Neural cell (in vitro differentiated cells): ENCODE measurements at regions not wholly inside any gene's neighbourhood (a gene's known extent, or its start where the extent isn't known, plus 50 kb on each side); places are given as distances from the start of the nearest gene placed in this dataset.

Source experiments
- H2AFZ ChIP-seq: fragments of 200-600, 300-800 bp; sonication (generic), shearing (Covaris generic); 2 replicates; pipeline ENCODE4 v1.6.0; 2014; ENCODE audit warnings: low read depth, mild to moderate bottlenecking, antibody characterized with exemption, low read length, moderate library complexity
- H3F3A ChIP-seq: fragments of 200-600 bp; shearing (Covaris generic); 2 replicates; pipeline ENCODE4 v1.6.1; 2016; ENCODE audit warnings: mild to moderate bottlenecking, moderate library complexity, mixed read lengths, antibody characterized with exemption, low read length; ENCODE audit not compliant: insufficient read depth, poor library complexity, severe bottlenecking
- H3K27ac ChIP-seq: fragments of 200-600, 300-800 bp; sonication (generic), shearing (Covaris generic); 2 replicates; pipeline ENCODE4 v1.5.1; 2014; ENCODE audit warnings: mild to moderate bottlenecking, low read length, moderate library complexity
- H3K27me3 ChIP-seq: fragments of 300-800, 200-600 bp; sonication (generic), shearing (Covaris generic); 2 replicates; pipeline ENCODE4 v1.6.0; 2014; ENCODE audit warnings: mild to moderate bottlenecking, low read depth, low read length, moderate library complexity; ENCODE audit not compliant: insufficient read depth
- H3K36me3 ChIP-seq: fragments of 300-800, 200-600 bp; sonication (generic), shearing (Covaris generic); 2 replicates; pipeline ENCODE4 v1.5.1; 2014; ENCODE audit warnings: mild to moderate bottlenecking, antibody characterized with exemption, low read length, moderate library complexity; ENCODE audit not compliant: insufficient read depth
- H3K4me2 ChIP-seq: fragments of 300-800, 200-600 bp; sonication (generic), shearing (Covaris generic); 2 replicates; pipeline ENCODE4 v1.6.0; 2014; ENCODE audit warnings: mild to moderate bottlenecking, low read length
- H3K4me3 ChIP-seq: fragments of 300-800, 200-600 bp; sonication (generic), shearing (Covaris generic); 2 replicates; pipeline ENCODE4 v1.5.1; 2014; ENCODE audit warnings: mild to moderate bottlenecking, low read length, moderate library complexity
- H3K79me2 ChIP-seq: fragments of 200-600 bp; shearing (Covaris generic); replicated peaks from 2 replicates; pipeline ENCODE4 v1.6.0; 2014; ENCODE audit warnings: mild to moderate bottlenecking, low read length, moderate library complexity; ENCODE audit not compliant: insufficient read depth
- H3K9ac ChIP-seq: fragments of 300-800, 200-600 bp; sonication (generic), shearing (Covaris generic); 2 replicates; pipeline ENCODE4 v1.6.1; 2016; ENCODE audit warnings: mild to moderate bottlenecking, low read length, mixed read lengths
- H3K9me2 ChIP-seq: fragments of 200-600 bp; shearing (Covaris generic); 2 replicates; pipeline ENCODE4 v1.6.1; 2016; ENCODE audit warnings: mild to moderate bottlenecking, low read length, mixed read lengths; ENCODE audit not compliant: insufficient read depth
- H3K9me3 ChIP-seq: fragments of 200-600, 300-800 bp; sonication (generic), shearing (Covaris generic); 2 replicates; pipeline ENCODE4 v1.6.1; 2016; ENCODE audit warnings: mild to moderate bottlenecking, mixed run types, low read length, moderate library complexity, mixed read lengths
- H4K20me1 ChIP-seq: fragments of 200-600 bp; shearing (Covaris generic); 2 replicates; pipeline ENCODE4 v1.6.1; 2016; ENCODE audit warnings: mild to moderate bottlenecking, mixed run types; ENCODE audit not compliant: insufficient read depth
- EP300 ChIP-seq: fragments of 450-650 bp; conservative IDR thresholded peaks from 2 replicates; pipeline ENCODE4 v1.6.1; 2014; ENCODE audit warnings: antibody characterized with exemption, mild to moderate bottlenecking, moderate library complexity; ENCODE audit not compliant: poor library complexity, severe bottlenecking
- EZH2 ChIP-seq: fragments of 200-600, 300-800 bp; shearing (Covaris generic), sonication (generic); IDR thresholded peaks from 2 replicates; pipeline ENCODE4 v1.6.1; 2014; ENCODE audit warnings: antibody characterized with exemption, low read length, borderline replicate concordance, mild to moderate bottlenecking; ENCODE audit not compliant: insufficient read depth, poor library complexity, severe bottlenecking
- MXI1 ChIP-seq: fragments of 450-650 bp; conservative IDR thresholded peaks from 2 replicates; pipeline ENCODE4 v1.6.1; 2014; ENCODE audit warnings: antibody characterized with exemption, mild to moderate bottlenecking; ENCODE audit not compliant: poor library complexity, severe bottlenecking
- POLR2AphosphoS5 ChIP-seq: IDR thresholded peaks from 2 replicates; pipeline ENCODE4 v1.6.1; 2012
- RAD21 ChIP-seq: fragments of 450-650 bp; conservative IDR thresholded peaks from 2 replicates; pipeline ENCODE4 v1.6.1; 2014; ENCODE audit warnings: antibody characterized with exemption, mild to moderate bottlenecking, moderate library complexity
- SMC3 ChIP-seq: fragments of 450-650 bp; conservative IDR thresholded peaks from 2 replicates; pipeline ENCODE4 v1.6.1; 2014; ENCODE audit warnings: antibody characterized with exemption, mild to moderate bottlenecking, moderate library complexity; ENCODE audit not compliant: poor library complexity
- TAF1 ChIP-seq: IDR thresholded peaks from 2 replicates; pipeline ENCODE4 v1.6.1; 2012; ENCODE audit warnings: low read depth
- TF ChIP-seq, protein P1 (sequence below): fragments of 450-650 bp; IDR thresholded peaks from 2 replicates; pipeline ENCODE4 v1.5.1; 2014; ENCODE audit warnings: antibody characterized with exemption, mild to moderate bottlenecking, moderate library complexity; ENCODE audit not compliant: poor library complexity, severe bottlenecking
- TF ChIP-seq, protein P2 (sequence below): IDR thresholded peaks from 2 replicates; pipeline ENCODE4 v1.6.1; 2012; ENCODE audit warnings: borderline replicate concordance

GRCh38 chr3:117135207-117135606 lies 425.6 kb downstream of the TUSC7 start:
- peak overlapping the region; percentile 75 for H3K27ac ChIP-seq
- H3K27me3 ChIP-seq = no peaks in the 10 kb centered on the region
- H4K20me1 ChIP-seq = no peaks in the 10 kb centered on the region
- H3K9me3 ChIP-seq = no peaks in the 10 kb centered on the region
- H3F3A ChIP-seq = no peaks in the 10 kb centered on the region
- peak overlapping the region; percentile 6 for H3K9ac ChIP-seq
- H3K79me2 ChIP-seq = no peaks in the 10 kb centered on the region
- no peaks in the 10 kb centered on the region for H3K9me2 ChIP-seq
- H3K4me2 ChIP-seq = peak overlapping the region; percentile 2
- no peak overlapping the region for H2AFZ ChIP-seq
- TF ChIP-seq EP300 = no peak
- TF ChIP-seq RAD21 = no peak
- TF ChIP-seq, protein P1, sequence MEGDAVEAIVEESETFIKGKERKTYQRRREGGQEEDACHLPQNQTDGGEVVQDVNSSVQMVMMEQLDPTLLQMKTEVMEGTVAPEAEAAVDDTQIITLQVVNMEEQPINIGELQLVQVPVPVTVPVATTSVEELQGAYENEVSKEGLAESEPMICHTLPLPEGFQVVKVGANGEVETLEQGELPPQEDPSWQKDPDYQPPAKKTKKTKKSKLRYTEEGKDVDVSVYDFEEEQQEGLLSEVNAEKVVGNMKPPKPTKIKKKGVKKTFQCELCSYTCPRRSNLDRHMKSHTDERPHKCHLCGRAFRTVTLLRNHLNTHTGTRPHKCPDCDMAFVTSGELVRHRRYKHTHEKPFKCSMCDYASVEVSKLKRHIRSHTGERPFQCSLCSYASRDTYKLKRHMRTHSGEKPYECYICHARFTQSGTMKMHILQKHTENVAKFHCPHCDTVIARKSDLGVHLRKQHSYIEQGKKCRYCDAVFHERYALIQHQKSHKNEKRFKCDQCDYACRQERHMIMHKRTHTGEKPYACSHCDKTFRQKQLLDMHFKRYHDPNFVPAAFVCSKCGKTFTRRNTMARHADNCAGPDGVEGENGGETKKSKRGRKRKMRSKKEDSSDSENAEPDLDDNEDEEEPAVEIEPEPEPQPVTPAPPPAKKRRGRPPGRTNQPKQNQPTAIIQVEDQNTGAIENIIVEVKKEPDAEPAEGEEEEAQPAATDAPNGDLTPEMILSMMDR = no peak
- no peak for TF ChIP-seq EZH2
- peak overlapping the region; percentile 23 for H3K4me3 ChIP-seq
- no peaks in the 10 kb centered on the region for H3K36me3 ChIP-seq

- Histone ChIP-seq H3K27me3 (no peaks in the 10 kb centered on the region), H3K9ac (peak overlapping the region; percentile 6), H3K79me2 (no peaks in the 10 kb centered on the region), H4K20me1 (no peaks in the 10 kb centered on the region), H3K4me2 (peak overlapping the region; percentile 57), H3K36me3 (no peaks in the 10 kb centered on the region), H3F3A (no peaks in the 10 kb centered on the region), H3K27ac (peak overlapping the region; percentile 75), H2AFZ (no peak overlapping the region), H3K9me3 (no peaks in the 10 kb centered on the region), H3K9me2 (no peaks in the 10 kb centered on the region), H3K4me3 (peak overlapping the region; percentile 23)
- TF ChIP-seq EZH2 (no peak), SMC3 (no peak), RAD21 (no peak), POLR2AphosphoS5 (peak; percentile 34), EP300 (peak; percentile 84), MXI1 (peak; percentile 23), TAF1 (no peak)
- TF ChIP-seq, protein P1 = no peak
- TF ChIP-seq, protein P2, sequence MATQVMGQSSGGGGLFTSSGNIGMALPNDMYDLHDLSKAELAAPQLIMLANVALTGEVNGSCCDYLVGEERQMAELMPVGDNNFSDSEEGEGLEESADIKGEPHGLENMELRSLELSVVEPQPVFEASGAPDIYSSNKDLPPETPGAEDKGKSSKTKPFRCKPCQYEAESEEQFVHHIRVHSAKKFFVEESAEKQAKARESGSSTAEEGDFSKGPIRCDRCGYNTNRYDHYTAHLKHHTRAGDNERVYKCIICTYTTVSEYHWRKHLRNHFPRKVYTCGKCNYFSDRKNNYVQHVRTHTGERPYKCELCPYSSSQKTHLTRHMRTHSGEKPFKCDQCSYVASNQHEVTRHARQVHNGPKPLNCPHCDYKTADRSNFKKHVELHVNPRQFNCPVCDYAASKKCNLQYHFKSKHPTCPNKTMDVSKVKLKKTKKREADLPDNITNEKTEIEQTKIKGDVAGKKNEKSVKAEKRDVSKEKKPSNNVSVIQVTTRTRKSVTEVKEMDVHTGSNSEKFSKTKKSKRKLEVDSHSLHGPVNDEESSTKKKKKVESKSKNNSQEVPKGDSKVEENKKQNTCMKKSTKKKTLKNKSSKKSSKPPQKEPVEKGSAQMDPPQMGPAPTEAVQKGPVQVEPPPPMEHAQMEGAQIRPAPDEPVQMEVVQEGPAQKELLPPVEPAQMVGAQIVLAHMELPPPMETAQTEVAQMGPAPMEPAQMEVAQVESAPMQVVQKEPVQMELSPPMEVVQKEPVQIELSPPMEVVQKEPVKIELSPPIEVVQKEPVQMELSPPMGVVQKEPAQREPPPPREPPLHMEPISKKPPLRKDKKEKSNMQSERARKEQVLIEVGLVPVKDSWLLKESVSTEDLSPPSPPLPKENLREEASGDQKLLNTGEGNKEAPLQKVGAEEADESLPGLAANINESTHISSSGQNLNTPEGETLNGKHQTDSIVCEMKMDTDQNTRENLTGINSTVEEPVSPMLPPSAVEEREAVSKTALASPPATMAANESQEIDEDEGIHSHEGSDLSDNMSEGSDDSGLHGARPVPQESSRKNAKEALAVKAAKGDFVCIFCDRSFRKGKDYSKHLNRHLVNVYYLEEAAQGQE = no peak
Measured at GRCh38 chr3:117136003-117136402, 426.4 kb downstream of the TUSC7 start.
